ENCODE measurements at regions not wholly inside any gene's neighbourhood (a gene's known extent, or its start where the extent isn't known, plus 50 kb on each side); places are given as distances from the start of the nearest gene placed in this dataset.

DNA sequence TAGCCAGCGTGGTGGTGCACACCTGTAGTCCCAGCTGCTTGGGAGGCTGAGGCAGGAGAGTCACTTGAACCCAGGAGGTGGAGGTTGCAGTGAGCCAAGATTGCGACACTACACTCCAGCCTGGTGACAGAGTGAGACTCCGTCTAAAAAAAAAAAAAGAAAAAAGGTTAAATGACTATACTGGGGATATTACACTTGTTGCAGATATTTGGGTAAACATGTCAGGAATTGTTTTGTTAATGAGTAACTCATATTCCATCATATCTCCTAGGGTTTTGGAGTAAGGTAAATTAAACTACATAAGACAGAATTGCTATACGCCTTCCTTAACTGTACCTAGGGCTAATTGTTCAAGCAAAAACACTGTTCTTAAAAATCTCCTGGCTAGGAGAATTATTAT is 291.4 kb upstream of the IGFBP7 start:
- TF ChIP-seq POLR2A (IDR thresholded peaks at IDR 0.05; ENCODE audit: low read length) (no peak), GATA1 (IDR thresholded peaks at IDR 0.05; ENCODE audit: low read depth, low read length) (no peak)
